Embryonic facial prominence (tissue), 1 donor: ENCODE measurements at regions not wholly inside any gene's neighbourhood (a gene's known extent, or its start where the extent isn't known, plus 50 kb on each side); places are given as distances from the start of the nearest gene placed in this dataset.

Experiments used
- DNase-seq: peaks from one replicate; pipeline ENCODE4 v3.0.0-alpha.2; 2016; ENCODE audit errors: extremely low spot score

- peak; percentile 35 for DNase-seq
Measured at GRCh38 chr14:60349663-60350365, 100.8 kb downstream of the PPM1A start.

- no peak for DNase-seq
Measured at GRCh38 chr14:60350366-60350720, 101.3 kb downstream of the PPM1A start.

GRCh38 chr14:60353420-60353819 lies 104.4 kb downstream of the PPM1A start:
- no peak for DNase-seq

GRCh38 chr14:60355768-60356167 lies 106.7 kb downstream of the PPM1A start:
- DNase-seq, result no peak

GRCh38 chr14:60356386-60356785 lies 107.4 kb downstream of the PPM1A start:
- no peak for DNase-seq

GRCh38 chr14:60356906-60357550 lies 108.0 kb downstream of the PPM1A start:
- no peak for DNase-seq

GRCh38 chr14:60357551-60358149 lies 108.6 kb downstream of the PPM1A start:
- DNase-seq, result no peak

- no peak for DNase-seq
Measured at GRCh38 chr14:60363275-60363674, 114.3 kb downstream of the PPM1A start.

GRCh38 chr14:60363687-60364086 lies 114.7 kb downstream of the PPM1A start:
- no peak for DNase-seq

GRCh38 chr14:60381909-60382308 lies 104.0 kb downstream of the C14orf39 start:
- no peak for DNase-seq
